ENCODE measurements at regions not wholly inside any gene's neighbourhood (a gene's known extent, or its start where the extent isn't known, plus 50 kb on each side); places are given as distances from the start of the nearest gene placed in this dataset.

DNA sequence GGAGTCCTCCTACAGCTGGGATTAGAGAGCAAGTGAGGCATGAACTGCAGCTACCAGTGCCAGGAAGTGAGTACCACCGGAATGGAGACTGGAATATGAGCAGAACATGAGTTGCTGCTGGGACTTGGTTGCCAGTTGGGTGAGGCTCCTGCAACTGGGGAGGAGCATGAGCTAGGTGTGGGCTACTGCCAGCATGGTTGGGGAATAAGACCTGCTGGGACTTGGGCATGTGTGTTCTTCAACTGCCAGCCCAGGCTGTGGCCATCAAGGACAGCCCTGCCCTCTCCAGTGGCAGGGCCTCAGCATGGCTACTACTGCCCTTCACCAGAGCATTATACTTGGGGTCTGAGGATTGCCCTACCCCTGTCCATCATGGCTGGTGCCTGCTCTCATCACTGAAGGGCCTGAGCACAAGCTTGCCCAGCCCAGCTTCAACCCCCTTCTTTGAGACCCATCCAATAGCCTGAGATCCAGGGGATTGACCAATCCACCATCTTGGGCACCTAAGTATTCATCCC lies 665.0 kb downstream of the ELAVL2 start:
- no peak for DNase-seq

- DNase-seq = no peak
Observed at GRCh38 chr9:23162789-23163188, 663.3 kb downstream of the ELAVL2 start.

- DNase-seq = no peak
Observed at GRCh38 chr9:23171479-23171878, 654.6 kb downstream of the ELAVL2 start.

DNA sequence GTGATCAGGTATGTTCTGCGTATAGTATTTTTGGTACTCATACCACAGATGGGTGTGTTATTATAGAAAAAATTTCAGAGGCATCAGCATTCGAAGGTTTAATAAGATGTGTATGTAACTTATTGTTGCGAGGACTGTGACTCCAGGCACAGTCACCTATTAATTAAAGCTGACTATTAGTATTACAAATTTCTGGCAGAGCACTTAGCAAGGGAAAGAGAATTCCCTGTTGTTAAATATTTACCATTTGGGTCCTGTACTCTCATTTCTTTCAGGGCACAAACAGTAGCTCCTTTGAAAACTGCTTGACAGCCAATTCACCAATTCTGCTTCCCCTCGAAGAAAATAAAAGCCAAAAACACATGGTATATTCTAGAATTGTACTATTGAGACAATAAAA lies 653.8 kb downstream of the ELAVL2 start:
- DNase-seq = no peak

DNA sequence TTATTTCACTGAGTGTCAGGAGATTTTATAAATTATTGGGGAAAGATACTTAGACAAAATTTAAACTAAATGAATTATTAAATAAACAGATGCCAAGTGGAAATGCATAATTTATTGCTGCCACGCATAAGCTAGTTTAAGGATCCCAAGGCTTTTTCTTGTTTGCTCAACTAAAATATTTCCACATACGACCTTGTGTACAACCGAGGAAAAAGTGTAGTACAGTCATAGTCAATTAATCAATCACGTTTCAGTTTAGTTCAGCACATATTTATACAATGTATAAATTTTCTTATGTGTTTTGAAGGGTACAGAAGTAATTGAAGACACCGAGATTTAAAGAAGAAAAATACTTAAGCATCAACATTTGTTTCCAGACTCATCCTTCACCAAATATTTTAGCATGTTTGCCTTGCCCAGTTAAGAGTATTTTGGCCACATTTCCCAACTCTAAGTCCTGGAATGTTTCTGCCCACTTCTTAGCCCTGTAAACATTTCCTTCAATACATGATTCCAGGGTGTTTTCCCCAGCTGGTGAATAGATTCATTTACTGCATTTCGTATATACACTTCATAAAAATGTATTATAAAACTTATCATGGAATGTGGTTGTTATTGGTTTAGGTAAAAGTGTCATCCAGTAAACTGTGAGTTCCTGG lies 652.9 kb downstream of the ELAVL2 start:
- no peak for DNase-seq

DNA sequence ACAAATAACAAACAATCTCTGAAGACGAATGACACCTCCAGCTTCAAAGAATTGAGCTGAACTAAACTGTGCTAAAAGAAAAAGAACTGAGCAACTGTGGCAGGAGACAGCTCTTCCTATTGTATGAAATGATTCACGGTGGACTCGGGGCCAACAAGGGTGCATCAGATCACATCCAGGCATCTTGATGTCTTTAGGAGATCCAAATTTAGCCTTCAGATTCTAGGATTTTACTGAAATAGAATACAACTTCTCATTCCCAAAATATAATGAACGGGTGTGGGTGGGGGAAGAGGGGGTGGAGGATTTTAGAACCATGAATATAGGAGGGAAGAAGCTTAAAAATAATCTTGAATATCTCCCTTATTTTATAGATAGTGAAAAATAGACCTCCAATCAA lies 631.8 kb downstream of the ELAVL2 start:
- DNase-seq = peak in 1 of 56 donors; percentile 9

DNA sequence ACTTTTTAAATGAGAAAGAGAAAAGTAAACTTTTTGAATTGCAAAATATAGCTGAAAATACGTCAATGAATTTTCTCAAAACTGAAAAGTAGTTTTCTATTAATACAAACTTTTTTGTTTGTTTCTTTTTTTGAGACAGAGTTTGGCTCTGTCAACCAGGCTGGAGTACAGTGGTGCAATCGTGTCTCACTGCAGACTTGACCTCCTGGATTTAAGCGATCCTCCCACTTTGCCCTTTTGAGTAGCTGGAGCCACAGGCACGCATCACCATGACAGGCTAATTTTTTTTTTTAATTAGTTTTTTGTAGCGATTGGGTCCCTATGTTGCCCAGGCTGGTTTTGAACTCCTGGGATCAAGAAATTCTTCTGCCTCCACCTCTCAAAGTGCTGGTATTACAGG lies 610.4 kb downstream of the ELAVL2 start:
- DNase-seq = no peak

DNA sequence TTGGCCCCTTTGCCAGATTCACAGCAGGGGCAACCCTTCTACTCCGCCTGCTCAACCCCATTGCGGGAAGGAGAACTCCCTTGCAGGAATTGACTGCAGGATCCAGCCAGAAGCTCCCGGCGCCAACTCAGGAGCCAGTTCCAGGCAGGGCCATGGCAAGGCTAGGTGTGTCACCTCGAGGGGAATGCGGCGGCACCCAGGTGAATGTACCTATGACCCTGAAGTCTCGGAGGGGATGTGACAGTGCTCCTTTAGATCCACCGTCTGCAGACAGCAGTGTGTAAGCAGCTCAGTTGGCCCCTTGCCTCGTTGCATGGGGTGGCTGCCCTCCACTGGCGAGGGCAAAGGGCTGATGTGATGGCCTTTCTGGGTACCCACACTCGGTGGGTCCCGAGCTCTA lies 606.6 kb downstream of the ELAVL2 start:
- no peak for DNase-seq

GRCh38 chr9:23220171-23220570 lies 605.9 kb downstream of the ELAVL2 start:
- DNase-seq = no peak

DNA sequence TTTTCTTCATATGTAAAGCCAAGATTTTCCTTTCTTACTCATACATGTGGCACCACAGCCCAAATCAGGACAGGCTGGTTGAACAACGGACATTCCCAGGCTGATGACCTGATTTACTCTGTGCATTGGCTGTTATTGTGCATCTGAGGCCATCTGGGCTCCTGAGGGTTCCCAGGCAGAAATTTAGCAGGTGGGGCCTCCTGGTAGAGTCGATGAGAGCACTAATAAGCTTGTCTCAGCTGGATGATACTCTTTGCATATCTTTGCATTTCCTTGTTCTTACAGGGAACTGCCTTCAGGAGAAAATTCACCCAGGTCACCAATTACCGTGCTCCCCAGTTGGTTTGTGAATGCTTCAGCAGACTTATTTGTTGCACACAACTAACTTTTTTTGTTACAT lies 605.1 kb downstream of the ELAVL2 start:
- DNase-seq = no peak

DNA sequence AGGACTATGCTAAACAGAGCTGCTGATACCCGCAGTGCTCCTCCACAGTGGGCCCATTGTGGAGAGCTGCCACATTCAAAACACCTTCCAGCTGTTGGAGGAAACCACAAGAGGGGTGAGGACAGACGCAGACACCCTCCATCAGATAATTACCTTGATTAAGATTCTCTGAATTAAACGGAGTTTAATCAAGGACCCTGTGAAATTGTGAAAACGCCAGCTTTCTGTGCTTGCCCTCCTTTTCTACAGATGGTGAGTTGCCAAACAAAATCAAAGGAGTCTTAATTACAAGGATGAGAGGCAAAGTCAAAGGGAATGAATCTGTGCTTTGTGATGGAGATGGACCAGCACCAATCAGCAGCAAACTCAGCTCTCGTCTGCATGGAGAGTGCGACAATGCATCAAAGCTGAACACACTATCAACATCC lies 596.1 kb downstream of the ELAVL2 start:
- peak in 2 of 56 donors; percentile 0 to 1 for DNase-seq

- no peak for DNase-seq
Observed at GRCh38 chr9:23232831-23233230, 593.2 kb downstream of the ELAVL2 start.

DNA sequence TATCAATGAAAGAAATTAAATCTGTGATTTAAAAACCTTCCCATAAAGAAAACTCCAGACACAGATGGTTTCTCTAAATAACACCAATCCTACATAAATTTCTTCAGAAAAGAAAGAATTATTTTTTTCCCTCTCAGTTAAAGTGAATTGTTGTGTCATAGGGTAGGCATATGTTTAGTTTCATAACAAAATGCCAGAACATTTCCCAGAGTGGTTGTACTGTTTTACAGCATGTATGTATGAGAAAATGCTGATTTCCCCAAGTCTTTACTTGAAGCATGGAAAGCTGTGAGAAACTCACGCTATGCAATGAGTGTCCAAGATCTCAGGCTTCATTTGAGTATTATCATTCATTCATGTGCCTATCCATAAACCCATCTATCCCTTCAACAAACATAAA lies 582.5 kb downstream of the ELAVL2 start:
- DNase-seq = no peak

- DNase-seq = no peak
Observed at GRCh38 chr9:23245067-23245466, 581.0 kb downstream of the ELAVL2 start.

DNA sequence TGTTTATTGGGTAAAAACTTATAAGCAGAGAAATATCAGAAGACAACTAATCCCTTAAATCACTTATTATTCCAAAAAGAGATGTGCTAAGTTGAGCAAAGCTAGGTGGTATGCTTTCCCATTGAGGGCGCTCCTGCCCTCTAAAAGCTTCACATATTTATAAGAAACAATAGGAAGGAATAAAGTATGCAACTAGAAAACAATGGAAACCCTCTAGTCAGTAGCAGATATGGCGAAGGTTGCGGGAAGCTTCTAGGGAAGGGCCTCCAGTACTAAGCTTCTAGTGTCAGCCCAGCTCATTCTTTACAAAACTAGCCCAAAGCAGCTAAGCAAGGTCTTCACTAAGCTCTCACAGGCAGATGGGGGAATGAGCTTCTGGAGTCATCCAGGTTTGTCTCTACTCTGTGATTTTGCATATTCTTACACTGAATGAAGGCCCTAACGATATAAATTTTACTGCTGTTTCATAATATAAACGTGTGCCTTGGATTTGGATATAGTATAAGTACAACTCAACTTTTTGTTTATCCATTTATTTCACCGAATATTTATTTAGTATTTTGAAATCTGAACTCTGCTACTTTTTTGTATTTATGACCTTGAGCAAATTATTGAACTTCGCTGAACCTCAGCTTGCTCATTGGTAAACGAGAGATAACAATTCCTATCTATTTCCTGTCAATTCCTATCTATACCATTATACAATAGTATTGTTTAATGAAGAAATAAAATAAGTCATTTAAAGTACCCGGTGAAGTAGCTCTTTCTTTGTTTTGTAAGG lies 571.4 kb downstream of the ELAVL2 start:
- no peak for DNase-seq

DNA sequence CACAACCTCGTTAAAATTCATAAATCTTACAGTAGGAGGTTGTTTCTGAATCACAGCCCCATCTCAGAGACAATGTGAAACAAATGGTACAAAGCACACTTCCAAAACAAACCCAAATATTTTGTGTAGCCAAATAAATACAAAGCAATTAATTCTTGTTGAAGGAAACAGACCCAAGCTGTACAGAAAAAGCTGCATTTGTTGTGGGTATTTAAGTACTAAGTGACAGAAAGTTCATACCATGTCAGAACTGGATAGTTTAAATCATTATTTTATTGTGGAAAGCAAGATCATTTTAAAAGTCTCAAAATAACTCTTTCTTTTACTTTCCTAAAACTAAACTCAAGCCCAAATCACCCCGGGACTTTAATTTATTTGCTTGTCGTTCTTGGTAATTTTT lies 570.7 kb downstream of the ELAVL2 start:
- DNase-seq = no peak

- no peak for DNase-seq
Observed at GRCh38 chr9:23258569-23258968, 567.5 kb downstream of the ELAVL2 start.

DNA sequence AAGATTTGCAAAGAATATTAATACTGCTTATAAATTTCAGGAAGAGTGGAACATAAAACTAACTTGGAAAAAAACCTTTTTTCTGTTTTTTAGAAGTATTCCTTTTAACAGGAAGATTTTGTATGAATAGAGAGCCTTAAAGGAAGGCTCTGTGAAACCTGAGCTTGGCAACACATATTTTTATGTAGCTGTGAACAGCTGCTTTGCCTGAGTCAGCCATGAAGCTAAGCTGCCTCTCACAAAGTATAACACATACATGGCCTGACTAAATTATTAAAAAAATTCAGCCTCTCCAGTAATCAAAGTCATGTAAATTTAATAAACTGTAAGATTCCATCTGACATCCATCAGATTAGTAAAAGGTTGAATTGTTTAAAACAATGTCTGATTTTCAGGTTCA lies 547.5 kb downstream of the ELAVL2 start:
- DNase-seq = no peak

GRCh38 chr9:23287390-23287789 lies 538.6 kb downstream of the ELAVL2 start:
- no peak for DNase-seq

- no peak for DNase-seq
Observed at GRCh38 chr9:23288545-23288944, 537.5 kb downstream of the ELAVL2 start.

DNA sequence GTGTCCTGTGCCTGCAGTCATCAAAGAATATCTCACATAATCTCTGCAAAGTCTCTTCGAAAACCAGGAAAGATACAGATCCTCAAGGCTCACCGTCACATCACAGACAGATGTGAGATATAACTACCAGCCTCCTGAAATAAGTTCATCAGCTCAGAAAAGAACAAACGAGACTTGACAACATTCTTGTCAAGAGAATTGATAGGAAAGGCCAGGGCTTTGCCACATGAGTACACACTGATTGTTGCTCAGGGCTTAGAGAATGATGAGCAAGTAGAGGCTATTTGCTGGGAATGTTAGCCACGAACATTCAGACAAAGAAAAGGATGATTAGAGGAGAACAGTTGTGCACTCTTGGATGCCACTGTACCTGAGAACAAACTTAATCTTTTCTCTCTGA lies 535.1 kb downstream of the ELAVL2 start:
- no peak for DNase-seq

DNA sequence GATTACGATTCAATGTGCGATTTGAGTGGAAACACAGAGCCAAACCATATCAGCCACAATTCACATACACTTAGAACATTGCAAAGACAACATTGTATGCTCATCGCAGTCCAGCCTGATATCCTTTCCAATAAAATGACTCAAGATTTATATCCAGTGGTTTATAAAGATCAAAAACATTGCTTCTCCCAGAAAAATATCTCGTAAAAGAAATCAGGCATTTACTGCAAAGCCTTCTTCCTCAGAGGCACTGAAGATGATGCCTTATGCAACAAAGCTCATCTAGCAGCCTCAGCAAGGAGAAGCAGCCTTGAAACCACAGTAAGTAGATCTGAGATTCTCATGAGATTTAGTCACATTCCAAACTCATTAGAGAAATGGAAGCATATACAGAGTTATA lies 523.8 kb downstream of the ELAVL2 start:
- no peak for DNase-seq

DNA sequence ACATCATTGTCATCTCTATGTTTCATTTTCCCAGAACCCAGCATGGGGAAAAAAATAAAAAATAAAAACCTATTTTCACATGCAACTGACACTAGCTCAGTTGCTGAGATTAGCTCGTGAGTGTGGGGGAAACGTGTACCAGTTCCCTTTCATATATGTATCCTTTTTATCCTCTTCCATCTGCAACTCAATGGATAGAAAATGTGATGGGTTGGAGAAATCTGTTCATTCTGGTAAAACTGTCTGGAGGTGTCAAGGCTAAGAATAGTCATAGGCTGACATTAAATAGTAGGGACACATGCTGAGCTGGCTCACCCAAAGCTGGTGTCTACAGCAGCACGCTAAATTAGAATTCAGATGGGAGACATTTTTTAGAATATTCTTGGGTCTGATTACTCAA lies 519.3 kb downstream of the ELAVL2 start:
- DNase-seq = no peak

Measured in nucleus accumbens (tissue), 56 donors.